ENCODE measurements at regions not wholly inside any gene's neighbourhood (a gene's known extent, or its start where the extent isn't known, plus 50 kb on each side); places are given as distances from the start of the nearest gene placed in this dataset.

DNA sequence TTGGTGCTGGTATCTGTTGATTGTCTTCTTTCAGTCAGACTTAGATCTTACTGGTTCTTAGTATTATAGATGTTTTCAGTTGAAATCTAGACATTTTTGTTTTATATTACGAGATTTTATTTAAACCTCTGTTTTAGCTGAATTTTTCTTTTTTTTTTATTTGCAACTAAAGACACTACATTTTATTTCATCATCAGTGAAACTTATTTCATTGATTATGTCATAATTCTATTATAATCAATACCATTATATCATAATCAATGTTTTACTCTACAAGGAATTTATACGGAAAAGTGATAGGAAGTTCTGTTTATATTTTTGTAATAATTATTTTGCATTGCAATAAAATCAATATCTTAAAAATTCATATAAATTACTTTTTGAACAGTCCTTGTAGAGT, 477.4 kb upstream of the MDFIC2 start:
- DNase-seq: no peak

DNA sequence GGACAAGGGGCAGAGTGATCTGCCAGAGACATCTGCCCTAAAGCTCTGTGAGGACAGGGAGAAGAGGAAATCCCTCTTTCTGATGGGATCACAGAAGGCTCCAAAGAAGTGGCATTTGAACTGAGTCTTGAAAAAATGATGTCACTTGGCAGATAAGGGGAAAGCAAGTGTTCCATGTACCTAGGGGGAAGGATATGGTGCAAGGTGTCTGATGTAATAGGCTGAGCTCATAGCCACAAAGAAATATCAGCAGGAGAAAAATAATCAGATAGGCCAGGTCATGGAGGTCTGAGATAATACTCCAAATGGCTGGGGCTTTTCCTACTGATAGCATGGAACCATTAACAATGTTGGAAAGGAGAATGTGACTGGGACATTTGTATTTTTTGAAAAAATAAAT, 468.4 kb upstream of the MDFIC2 start:
- DNase-seq: no peak

DNA sequence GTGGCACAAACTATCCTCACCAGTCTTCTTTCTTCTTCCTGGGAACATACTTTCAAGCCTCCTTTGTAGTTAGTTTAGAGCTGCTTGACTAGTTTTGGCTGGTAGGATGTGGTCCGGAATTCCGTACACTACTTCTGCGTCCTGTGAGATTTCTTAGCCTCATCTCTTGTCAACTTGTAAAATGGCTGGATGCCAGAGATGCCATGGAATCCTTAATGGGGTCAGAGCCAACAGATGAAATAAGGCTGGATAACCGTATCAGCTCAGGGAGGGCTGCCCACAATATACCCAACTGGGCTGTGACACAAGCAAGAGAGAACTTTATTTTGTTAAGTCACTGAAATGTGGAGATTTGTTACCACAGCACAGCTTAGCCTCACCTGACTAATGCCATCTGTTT, 466.9 kb upstream of the MDFIC2 start:
- no peak for DNase-seq

DNA sequence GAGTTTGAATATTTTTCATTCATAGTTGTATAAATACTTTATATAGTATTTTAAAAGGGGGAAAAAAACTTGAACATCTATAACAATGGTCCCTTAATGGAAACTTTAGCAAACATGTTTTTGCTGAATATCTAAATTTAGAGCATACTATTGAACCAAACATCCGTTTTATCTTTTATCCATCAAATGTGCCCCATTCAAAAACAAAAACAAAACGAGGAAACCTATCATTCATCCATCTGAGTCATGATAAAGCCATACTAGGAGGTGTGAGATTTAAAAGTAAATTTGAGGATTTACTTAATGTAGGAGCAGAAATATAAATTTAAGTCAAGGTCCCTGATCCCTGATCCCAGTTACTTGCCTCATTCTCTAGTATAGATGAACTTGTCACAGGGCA, 463.6 kb upstream of the MDFIC2 start:
- DNase-seq: no peak

DNA sequence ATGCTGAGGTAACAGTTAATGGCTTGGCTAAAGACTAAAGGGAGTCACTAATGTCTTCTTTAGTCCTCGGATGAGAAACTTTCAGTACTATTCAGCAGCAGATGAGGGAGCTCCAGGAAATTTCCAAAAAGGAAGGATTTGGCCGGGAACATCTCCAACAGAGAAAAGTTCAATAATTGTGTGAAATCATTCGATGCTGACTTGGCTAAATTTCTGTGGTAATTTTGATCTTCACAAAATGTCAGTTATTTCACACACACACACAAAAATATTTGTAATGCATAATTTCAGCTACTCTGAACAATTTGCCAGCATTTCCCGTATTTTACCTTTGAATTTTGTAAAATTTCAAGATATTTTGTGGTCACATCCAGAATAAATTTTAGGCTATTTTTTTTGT, 462.8 kb upstream of the MDFIC2 start:
- no peak for DNase-seq

DNA sequence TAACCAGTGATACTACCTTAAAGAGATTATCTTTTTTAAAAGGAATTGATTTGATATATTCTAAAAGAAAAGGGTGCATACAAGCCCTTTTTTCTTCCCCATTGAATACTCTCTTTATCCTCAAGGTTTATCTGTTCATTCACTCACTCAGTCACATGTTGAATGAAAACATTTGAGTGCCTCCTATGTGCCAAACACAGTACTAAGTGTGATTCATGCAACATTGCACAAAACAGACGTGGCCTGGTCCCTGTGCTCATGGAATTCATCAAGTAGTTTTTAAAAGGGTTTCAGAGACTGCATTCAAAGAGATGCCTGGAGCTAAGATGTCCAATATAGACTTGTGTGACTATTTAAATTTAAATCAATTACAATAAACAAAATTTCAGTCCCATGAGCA, 462.2 kb upstream of the MDFIC2 start:
- no peak for DNase-seq

DNA sequence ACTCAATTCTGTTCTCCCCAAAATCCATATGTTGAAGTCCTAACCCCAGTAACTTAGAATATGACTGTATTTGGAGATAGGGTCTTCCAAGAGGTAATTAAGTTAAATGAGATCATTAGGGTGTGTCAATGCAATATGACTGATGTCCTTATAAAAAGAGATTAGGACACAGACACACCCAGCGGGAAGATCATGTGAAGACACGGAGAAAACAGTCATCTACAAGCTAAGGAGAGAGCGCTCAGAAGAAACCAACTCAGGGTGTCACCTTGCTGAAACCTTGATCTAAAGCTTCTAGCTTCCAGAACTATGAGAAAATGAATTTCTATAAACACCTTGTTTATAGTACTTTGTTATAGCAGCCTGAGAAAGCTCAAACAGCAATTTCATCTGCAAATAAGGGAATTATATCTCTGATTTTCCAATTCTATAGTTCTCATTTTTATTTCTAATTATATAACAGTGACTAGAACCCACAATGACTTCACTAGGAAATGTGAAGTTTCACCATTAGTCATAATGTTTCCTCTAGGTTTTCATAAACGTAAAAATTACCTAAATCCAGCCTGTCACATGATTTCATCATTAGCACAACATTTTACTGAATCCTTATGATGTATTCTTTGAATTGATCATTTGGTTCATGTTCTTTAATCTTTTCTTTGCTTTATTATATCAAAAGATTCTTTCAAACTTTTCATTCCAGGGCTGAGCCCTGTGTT, 459.1 kb upstream of the MDFIC2 start:
- DNase-seq: no peak

DNA sequence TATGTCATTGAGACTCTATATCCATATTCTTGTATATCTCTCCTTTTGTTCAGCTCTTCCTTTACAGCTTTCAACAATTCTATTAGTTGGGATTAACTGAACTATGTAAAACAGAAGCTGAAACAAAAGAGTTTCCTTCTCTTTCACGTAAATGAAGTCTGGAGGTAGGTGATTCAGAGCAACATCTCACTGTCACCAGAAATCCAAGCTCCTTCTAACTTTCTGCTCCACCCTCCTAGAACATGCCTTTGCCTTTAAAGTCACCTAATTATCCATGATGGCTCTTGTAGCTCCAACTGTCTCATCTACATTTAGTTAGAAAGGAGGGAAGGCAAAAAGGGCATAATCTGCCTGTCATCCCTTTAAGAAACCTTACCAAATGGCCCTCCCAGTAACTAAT, 458.2 kb upstream of the MDFIC2 start:
- DNase-seq: no peak

DNA sequence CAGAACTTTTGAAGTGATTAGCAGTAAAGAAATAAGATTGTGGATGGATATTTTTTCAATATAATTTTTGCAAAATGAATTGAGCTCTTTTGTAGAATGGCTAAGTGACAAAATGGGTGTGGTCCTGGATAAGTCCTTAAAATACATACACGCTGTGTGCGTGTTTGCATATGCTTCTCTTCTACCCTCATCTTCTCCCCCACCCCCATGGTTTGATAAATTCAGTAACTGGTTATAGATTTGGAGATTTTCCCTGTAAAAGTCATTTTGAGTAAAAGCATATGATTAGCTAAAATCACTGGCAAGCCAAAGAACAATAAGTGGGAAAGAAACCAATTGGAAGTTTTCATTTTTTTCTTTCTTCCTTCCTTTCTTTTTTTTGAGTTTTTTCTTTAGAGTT, 453.9 kb upstream of the MDFIC2 start:
- no peak for DNase-seq

DNA sequence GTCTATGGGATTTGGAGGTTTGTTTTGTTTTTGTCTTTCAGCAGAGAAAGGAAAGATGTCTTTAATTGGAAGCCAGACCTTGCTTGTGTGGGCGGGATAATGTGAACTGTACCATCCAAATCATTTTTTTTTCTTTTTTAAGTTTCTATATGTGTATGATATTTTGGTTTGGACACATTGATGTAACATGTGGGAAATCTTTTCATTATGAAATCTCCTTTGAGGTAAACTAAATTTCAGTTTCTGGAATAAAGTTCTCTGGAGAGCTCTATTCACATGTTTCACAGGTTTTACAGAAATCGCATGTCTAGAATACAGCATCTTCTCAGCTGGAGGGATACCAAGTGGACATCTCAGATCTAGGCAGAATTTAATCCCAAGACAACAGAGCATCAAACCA, 451.5 kb upstream of the MDFIC2 start:
- DNase-seq: no peak

DNA sequence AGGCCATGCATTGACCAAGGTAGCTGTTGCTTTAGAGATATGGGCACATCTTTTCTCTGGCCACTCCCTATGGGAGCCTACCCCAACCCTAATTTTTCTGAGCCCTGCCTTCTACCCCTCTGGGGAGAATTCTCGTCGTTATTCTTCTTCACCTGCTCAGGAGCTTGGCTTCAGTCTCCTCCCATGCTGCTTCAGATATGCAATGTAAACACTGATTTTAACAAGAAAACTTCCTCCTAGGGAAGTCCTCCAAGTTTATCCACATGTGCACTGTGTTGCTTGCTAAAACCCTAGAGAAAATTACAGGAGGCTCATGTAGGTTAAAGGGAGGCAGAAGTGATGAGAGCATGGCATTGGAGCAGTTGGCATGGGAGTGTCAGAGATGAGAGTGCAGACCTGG, 445.2 kb upstream of the MDFIC2 start:
- DNase-seq: no peak

DNA sequence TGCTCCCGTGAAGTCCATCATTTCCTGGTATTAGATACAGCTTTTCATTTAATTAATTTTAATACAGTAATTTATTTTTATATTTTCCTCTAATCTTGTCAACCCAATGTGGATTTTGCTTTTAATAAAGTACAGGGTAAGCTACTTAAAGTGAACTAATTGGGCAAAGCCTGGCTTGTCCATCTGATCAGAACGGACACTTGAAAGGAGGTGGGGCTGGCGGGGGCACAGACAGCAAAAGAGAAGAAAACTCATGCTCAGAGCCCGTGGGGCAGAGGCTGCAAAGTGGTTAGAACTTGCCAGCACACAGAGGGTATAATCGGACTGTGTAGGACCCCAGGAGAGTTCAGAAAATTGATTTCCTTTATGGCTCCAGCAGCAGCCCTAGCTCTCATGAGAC, 443.1 kb upstream of the MDFIC2 start:
- no peak for DNase-seq

DNA sequence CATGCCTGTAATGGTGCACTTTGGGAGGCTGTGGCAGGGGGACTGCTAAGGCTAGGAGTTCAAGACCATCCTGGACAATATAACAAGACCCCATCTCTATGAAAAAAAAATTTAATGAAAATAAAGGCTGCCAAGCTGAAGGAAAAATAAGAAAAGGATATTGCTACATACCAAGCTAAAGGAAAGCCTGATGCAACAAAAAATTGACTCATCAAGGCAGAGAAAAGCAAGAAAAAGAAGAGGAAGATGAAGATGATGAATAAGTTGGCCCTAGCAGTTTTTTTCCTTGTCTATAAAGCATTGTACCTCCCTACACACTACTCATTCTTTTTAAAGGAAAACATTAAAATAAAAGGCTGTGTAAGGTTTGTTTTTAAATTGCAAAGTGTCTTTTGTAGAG, 441.9 kb upstream of the MDFIC2 start:
- no peak for DNase-seq

DNA sequence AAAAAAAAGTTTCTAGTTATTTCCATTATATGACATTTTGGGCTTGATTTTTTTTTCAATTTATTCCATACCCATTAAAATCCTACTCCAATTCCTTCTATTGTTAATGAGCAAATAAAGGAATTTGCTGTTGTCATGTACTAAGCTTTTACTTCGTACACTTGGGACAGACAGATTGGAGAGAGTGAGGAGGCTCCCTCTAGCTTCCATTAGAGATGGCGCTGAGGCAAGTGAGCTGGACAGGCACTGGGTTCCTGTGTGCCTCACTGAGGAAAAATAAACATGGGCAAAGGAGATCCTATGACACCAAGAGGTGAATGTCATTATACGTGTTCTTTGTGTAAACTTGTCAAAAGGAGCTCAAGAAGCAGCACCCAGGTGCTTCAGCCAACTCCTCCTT, 441.1 kb upstream of the MDFIC2 start:
- DNase-seq: no peak

DNA sequence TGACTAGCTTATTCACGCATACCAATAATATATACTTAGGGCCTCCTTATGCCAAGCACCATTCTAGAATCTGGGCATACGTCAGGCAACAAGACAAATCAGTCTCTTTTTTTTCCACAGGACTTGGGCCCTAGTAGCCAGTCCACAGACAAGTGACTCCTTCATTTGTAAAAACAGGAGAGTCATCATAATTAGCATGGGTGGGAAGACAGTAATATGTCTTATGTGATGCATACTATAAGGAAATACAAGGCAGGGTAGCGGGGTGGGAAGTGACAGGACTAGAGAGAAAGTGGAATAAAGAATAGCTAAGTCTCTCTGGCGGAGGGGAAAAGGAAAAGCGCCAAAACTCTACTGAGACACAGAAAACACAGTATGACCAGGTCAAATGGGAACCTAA, 439.6 kb upstream of the MDFIC2 start:
- DNase-seq: no peak

DNA sequence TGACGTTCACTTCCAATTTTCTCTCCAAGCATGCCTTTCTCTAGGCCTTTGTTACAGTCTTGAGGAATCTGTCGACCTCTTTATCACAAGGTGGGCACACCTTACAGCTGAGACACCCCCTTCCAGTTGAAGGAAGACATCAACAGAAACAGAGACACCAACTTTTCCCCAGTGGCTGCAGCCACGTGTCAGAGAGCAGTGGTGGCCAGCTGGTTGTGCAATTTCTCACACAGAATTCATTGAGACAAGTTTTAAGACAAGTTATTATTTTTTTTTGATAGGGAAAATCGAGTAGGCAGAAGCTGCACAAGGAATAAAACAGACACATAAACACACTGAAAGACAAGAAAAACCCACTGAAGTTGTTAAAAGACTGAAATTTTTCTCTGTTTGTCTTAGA, 436.7 kb upstream of the MDFIC2 start:
- no peak for DNase-seq

DNA sequence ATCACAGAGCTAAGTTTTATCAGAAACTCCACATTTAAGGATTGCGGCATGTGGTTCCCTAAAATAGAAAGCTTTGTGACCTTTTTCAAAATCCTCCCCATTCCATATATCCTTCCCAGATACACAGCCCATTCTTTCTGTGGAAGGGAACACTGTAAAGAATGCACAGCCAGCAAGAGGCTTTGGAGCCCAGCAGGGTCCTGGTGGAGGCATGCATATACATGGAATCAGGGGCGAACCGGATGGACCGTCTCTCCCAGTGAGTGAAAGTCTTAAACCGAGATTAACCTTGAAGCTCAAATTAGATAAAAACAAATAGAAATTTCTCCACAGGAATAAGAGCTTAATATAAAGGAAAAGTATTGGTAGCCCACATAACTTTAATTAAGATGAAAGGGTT, 436.2 kb upstream of the MDFIC2 start:
- DNase-seq: no peak

DNA sequence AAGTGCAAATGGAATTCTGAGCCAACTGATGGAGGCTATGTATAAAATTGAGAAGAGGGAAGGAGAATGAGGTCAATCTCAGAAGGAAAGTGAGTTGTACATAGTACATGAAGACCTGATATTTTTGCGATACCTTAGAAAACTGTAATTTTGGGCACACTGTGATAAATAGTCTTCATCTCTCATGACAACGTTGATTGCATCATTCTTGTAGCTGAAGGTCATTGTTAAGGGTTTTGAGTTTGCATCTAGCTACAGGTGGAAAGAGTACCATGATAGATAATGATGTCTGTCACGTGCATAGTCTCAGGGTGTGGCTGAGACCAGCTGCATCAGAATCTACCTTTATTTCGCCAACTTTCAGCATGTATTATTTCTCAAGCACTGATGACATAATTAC, 435.4 kb upstream of the MDFIC2 start:
- no peak for DNase-seq

DNA sequence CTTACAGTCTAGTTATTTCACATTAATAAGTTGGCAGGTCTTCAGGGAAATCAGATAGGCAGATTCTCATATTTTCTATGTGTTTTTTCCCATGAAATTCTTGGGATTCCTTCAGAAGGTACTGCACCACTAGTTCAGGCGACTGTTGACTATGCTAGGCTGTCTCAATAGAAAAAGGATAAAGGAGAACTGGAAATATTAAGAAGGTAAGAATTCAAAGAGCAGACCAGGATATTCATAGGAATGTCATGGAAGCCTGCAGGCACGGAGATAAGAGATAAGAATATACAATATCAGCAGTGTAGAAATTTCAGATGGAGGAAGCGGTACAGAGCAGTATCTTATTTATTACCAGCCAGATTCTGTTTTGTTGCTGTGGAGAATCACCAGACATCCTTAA, 432.1 kb upstream of the MDFIC2 start:
- DNase-seq: no peak

DNA sequence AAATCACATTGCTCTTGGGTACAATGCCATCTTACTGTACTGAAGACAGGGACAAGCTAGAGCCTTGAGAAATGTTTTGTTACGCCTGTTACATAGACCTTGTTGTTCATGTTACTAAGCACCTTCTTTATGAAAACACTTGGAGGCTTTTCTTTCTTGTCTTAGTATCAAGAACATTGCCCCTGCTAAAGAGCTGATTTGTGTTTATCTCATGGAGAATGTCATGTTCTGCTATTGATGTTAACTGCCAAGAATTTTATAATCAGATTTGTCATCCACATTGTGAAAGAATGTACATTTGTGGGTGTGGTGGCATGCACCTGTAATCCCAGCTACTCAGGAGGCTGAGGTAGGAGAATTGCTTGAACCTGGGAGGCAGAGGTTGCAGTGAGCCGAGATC, 431.3 kb upstream of the MDFIC2 start:
- no peak for DNase-seq

DNA sequence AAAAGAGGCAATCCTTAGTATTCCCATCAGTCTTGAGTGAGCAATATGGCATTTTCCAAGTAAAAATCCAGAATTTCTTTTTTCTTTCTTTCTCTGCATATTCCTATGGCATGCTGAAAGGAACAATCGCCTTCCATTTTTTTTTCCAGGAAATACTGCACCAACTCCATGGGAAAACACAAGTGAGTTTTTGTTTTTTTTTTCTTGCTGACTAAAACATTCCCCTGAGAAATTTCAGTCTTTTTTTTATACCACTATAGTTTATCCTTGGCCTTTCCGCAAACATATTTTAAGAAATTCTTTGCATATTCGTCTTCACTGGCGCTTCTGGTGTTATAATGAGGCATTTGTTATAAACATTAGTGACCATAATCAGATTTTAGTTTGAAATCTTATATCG, 429.6 kb upstream of the MDFIC2 start:
- no peak for DNase-seq

DNA sequence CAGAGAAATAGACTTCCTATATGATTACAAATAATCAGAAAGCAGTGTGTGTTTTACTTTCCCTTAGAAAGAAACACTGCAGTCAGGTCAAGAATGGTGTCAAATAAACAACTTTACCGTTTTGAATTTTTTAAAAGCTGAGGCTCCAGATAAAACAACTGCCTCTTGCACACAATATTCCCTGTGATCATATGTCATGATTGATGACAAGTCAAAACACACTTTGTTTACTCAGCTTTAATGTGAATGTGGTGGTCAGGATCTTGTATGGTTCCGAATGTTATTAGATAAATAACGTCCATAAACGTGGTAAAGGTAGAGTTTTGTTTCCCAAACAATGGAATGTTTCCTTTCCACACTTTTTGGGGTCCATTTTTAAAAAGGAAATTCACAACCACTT, 428.4 kb upstream of the MDFIC2 start:
- DNase-seq: no peak

DNA sequence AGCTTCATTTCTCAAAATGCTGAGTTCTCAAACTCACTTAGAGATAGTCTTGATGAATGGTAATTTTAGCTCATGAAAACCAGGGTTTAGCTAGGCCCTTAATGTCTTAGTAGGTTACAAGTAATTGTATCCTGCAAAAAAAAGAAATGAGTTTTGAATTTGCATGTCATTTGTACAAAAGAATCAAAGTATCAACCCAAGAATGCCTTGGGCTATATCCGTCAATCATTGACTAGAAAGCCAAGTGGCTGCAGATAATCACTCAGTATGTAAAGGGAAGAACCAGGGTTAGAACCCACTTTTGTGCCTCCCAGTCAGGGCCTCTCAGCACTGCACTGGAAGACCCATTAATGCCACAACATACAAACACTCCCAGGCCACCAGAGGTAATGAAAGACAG, 427.6 kb upstream of the MDFIC2 start:
- DNase-seq: no peak

DNA sequence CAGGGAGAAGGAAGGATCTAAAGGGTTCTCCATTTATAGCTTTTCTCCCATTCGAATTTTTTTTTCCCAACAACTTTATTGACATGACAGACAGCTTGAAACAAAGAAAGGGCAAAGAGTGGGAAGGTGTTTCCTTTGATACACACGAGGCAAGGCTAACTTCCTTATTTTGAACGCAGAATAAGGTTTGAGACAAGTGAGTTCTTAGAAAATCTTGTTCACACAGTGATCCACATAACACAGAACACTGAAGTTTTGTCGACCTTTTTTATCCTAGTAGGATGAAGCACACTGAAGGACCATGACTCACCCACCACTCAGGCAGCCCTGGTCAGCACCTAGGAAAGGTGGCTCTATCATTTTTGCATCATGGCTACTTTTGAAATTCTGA, 425.8 kb upstream of the MDFIC2 start:
- DNase-seq: no peak

DNA sequence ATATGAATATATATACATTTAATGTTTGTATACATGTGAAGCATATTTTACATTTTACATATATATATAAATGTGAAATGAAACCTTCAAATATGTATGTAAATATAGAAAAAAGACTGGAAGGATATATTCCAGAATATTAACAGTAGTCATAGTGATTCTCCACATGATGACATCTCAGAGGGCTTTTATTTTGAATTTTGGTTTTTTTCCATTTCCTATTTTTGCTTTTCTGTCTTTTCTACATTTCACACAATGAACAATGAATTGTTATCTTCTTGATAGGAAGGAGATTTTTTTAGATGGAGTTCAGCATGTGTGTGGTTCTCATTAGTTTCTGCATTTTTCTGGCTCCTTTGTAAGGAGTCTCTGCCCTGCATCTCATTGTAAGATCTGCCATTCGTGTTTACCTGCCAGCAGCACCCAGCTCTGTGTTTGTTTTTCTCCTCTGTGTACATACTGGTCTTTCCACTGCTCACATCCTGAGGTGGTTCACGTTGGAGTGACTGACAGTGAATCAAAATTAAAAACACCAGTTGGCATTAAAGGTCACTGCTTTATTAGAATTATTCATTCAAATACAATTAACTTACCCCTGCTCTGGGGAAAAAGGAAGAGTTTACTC, 425.3 kb upstream of the MDFIC2 start:
- peak; percentile 35 for DNase-seq

All from NCI-H2029 treated with DMSO at 0.1 percent for 48 hours (cell line).